ENCODE measurements at regions not wholly inside any gene's neighbourhood (a gene's known extent, or its start where the extent isn't known, plus 50 kb on each side); places are given as distances from the start of the nearest gene placed in this dataset.

DNA sequence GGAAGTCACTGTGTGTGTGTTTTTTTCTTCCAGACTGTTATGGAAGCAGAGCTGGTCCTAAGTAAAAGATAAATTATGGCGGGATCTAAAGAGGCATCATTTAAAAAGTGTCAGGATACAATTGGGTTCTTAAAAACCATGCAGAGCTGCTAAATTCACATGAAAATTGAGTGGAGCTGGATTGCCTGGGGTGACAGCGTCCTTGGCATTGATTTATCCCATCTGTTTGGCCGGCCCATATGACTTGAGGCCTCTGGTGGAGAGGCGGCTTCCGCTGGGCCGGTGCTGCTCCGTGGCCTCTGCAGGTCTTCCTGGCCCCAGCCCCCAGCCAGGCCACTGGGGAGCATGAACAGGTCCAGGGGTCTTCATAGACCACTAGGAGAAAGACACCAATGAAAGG, 165.5 kb downstream of the GLI2 start:
- H2AFZ ChIP-seq: no peak overlapping the region

GRCh38 chr2:120902592-120902991, 166.9 kb downstream of the GLI2 start:
- WGBS (ENCODE audit: low lambda C conversion rate, missing lambda C conversion rate): 73% methylated on average over 2 of the region's 2 CpGs
- DNase-seq (ENCODE audit: low spot score): no peak
- H2AFZ ChIP-seq: no peak overlapping the region
- H3K36me3 ChIP-seq (replicated peaks; ENCODE audit: insufficient read depth, low read depth): no peaks in the 10 kb centered on the region
- H3K4me3 ChIP-seq: no peak overlapping the region
- H3K9me2 ChIP-seq (replicated peaks; ENCODE audit: insufficient read depth): no peaks in the 10 kb centered on the region
- TF ChIP-seq EZH2phosphoT487 (IDR thresholded peaks at IDR 0.05; ENCODE audit: low read depth, severe bottlenecking, unreplicated experiment) (no peak), EZH2 (IDR thresholded peaks at IDR 0.05; ENCODE audit: borderline replicate concordance) (no peak), CTCF (IDR thresholded peaks at IDR 0.05; ENCODE audit: poor library complexity) (no peak)
- H3K27ac ChIP-seq: no peak overlapping the region
- H3K79me2 ChIP-seq: no peaks in the 10 kb centered on the region
- no peaks in the 10 kb centered on the region for H3K27me3 ChIP-seq
- no peaks in the 10 kb centered on the region for H3K9me3 ChIP-seq (ENCODE audit: low read depth)
- no peak overlapping the region for H3K4me2 ChIP-seq
- H3K4me1 ChIP-seq (ENCODE audit: insufficient read depth): peaks cover 53% of the 10 kb centered on the region
- peaks cover 4% of the 10 kb centered on the region for H4K20me1 ChIP-seq (ENCODE audit: insufficient read depth, poor library complexity, severe bottlenecking)

More for the DNA sequence above, 165.5 kb downstream of the GLI2 start:
- H3K27me3 ChIP-seq: no peaks in the 10 kb centered on the region
- no peaks in the 10 kb centered on the region for H3K9me3 ChIP-seq (ENCODE audit: low read depth)
- H3K4me1 ChIP-seq (ENCODE audit: insufficient read depth): peaks cover 53% of the 10 kb centered on the region
- TF ChIP-seq EZH2phosphoT487 (IDR thresholded peaks at IDR 0.05; ENCODE audit: low read depth, severe bottlenecking, unreplicated experiment) (no peak), CTCF (IDR thresholded peaks at IDR 0.05; ENCODE audit: poor library complexity) (no peak), EZH2 (IDR thresholded peaks at IDR 0.05; ENCODE audit: borderline replicate concordance) (no peak)
- H3K27ac ChIP-seq: no peak overlapping the region
- WGBS (ENCODE audit: low lambda C conversion rate, missing lambda C conversion rate): 47% methylated on average over 7 of the region's 7 CpGs
- no peak overlapping the region for H3K4me2 ChIP-seq
- H4K20me1 ChIP-seq (ENCODE audit: insufficient read depth, poor library complexity, severe bottlenecking): peaks cover 4% of the 10 kb centered on the region
- H3K4me3 ChIP-seq: no peak overlapping the region
- no peaks in the 10 kb centered on the region for H3K36me3 ChIP-seq (replicated peaks; ENCODE audit: insufficient read depth, low read depth)
- H3K79me2 ChIP-seq: no peaks in the 10 kb centered on the region
- H3K9me2 ChIP-seq (replicated peaks; ENCODE audit: insufficient read depth): no peaks in the 10 kb centered on the region
- no peak for DNase-seq (ENCODE audit: low spot score)

GRCh38 chr2:120904379-120904778, 168.7 kb downstream of the GLI2 start:
- Histone ChIP-seq H3K79me2 (no peaks in the 10 kb centered on the region), H3K9me3 (ENCODE audit: low read depth) (no peaks in the 10 kb centered on the region), H3K27ac (peak overlapping the region; percentile 35), H3K27me3 (no peaks in the 10 kb centered on the region), H3K4me1 (ENCODE audit: insufficient read depth) (peaks cover 43% of the 10 kb centered on the region), H4K20me1 (ENCODE audit: insufficient read depth, poor library complexity, severe bottlenecking) (peaks cover 4% of the 10 kb centered on the region), H3K36me3 (replicated peaks; ENCODE audit: insufficient read depth, low read depth) (no peaks in the 10 kb centered on the region), H3K4me3 (no peak overlapping the region), H2AFZ (no peak overlapping the region), H3K9me2 (replicated peaks; ENCODE audit: insufficient read depth) (no peaks in the 10 kb centered on the region), H3K4me2 (peak overlapping the region; percentile 30)
- WGBS (ENCODE audit: low lambda C conversion rate, missing lambda C conversion rate): 73% methylated on average over 8 of the region's 8 CpGs
- DNase-seq (ENCODE audit: low spot score): no peak
- TF ChIP-seq EZH2phosphoT487 (IDR thresholded peaks at IDR 0.05; ENCODE audit: low read depth, severe bottlenecking, unreplicated experiment): no peak
- no peak for TF ChIP-seq CTCF (IDR thresholded peaks at IDR 0.05; ENCODE audit: poor library complexity)
- TF ChIP-seq EZH2 (IDR thresholded peaks at IDR 0.05; ENCODE audit: borderline replicate concordance): no peak

DNA sequence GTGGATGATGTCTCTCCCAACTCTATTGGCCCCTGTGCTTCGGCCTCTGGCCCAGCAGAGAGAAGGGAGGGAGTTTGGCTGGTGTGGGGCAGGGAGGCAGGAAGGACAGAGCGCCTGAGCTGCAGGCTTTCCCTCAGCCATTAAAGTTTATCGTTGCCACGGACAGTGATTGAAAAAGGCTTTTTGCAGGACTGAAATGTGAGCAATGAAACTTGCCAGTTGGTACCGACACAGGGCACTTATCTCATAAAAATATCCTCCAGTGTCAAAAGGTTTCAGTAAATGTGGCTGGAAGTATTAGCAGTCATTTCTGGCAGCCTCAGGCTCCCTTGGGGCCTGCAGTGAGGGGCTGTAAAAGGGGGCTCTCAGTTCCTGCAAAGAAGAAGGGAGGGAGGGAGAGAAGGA, 169.2 kb downstream of the GLI2 start:
- H4K20me1 ChIP-seq (ENCODE audit: insufficient read depth, poor library complexity, severe bottlenecking): peaks cover 4% of the 10 kb centered on the region
- H3K4me3 ChIP-seq: no peak overlapping the region
- H3K36me3 ChIP-seq (replicated peaks; ENCODE audit: insufficient read depth, low read depth): no peaks in the 10 kb centered on the region
- TF ChIP-seq EZH2 (IDR thresholded peaks at IDR 0.05; ENCODE audit: borderline replicate concordance) (no peak), EZH2phosphoT487 (IDR thresholded peaks at IDR 0.05; ENCODE audit: low read depth, severe bottlenecking, unreplicated experiment) (no peak), CTCF (IDR thresholded peaks at IDR 0.05; ENCODE audit: poor library complexity) (no peak)
- WGBS (ENCODE audit: low lambda C conversion rate, missing lambda C conversion rate): 35% methylated on average over 5 of the region's 5 CpGs
- no peaks in the 10 kb centered on the region for H3K79me2 ChIP-seq
- no peaks in the 10 kb centered on the region for H3K27me3 ChIP-seq
- H3K9me3 ChIP-seq (ENCODE audit: low read depth): no peaks in the 10 kb centered on the region
- H3K27ac ChIP-seq: peak overlapping the region; percentile 35
- H2AFZ ChIP-seq: no peak overlapping the region
- peak; percentile 50 for DNase-seq (ENCODE audit: low spot score)
- peak overlapping the region; percentile 30 for H3K4me2 ChIP-seq
- peaks cover 38% of the 10 kb centered on the region for H3K4me1 ChIP-seq (ENCODE audit: insufficient read depth)
- no peaks in the 10 kb centered on the region for H3K9me2 ChIP-seq (replicated peaks; ENCODE audit: insufficient read depth)
